ENCODE measurements at regions not wholly inside any gene's neighbourhood (a gene's known extent, or its start where the extent isn't known, plus 50 kb on each side); places are given as distances from the start of the nearest gene placed in this dataset.

DNA sequence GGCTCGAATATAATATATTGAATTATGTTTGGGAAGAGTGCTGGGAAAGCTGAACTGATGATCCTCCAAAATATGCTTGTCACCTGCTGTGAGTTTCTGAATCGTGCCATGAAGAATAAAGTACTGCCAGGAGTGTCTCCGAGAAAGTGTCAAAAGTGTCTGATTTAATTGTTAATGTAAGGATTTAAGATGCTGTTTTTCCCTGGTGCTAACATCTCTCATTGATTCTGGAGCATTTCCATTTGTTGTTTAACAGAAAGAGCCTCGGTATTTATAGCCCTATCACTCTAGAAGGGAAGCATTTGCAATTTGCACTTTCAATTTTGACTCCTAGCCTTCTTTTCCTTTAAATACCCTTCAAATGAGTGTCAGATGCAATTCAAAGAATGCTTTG is 342.2 kb downstream of the RND3 start:
- Histone ChIP-seq H3K4me1 (peaks cover 5% of the 10 kb centered on the region), H3K27me3 (no peaks in the 10 kb centered on the region), H3K36me3 (no peaks in the 10 kb centered on the region), H3K9me3 (peaks cover 14% of the 10 kb centered on the region), H3K4me3 (no peak overlapping the region), H3K27ac (no peak overlapping the region)
- WGBS: 88% methylated on average over 4 of the region's 4 CpGs
- TF ChIP-seq POLR2AphosphoS5 (IDR thresholded peaks at IDR 0.05): no peak
- TF ChIP-seq EP300 (IDR thresholded peaks at IDR 0.05): no peak
- no peak for TF ChIP-seq POLR2A (IDR thresholded peaks at IDR 0.05)
- TF ChIP-seq, protein P1, sequence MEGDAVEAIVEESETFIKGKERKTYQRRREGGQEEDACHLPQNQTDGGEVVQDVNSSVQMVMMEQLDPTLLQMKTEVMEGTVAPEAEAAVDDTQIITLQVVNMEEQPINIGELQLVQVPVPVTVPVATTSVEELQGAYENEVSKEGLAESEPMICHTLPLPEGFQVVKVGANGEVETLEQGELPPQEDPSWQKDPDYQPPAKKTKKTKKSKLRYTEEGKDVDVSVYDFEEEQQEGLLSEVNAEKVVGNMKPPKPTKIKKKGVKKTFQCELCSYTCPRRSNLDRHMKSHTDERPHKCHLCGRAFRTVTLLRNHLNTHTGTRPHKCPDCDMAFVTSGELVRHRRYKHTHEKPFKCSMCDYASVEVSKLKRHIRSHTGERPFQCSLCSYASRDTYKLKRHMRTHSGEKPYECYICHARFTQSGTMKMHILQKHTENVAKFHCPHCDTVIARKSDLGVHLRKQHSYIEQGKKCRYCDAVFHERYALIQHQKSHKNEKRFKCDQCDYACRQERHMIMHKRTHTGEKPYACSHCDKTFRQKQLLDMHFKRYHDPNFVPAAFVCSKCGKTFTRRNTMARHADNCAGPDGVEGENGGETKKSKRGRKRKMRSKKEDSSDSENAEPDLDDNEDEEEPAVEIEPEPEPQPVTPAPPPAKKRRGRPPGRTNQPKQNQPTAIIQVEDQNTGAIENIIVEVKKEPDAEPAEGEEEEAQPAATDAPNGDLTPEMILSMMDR (IDR thresholded peaks at IDR 0.05): no peak
- DNase-seq (ENCODE audit: low spot score in 2 of 2): no peak

- TF ChIP-seq EP300 (IDR thresholded peaks at IDR 0.05): no peak
- TF ChIP-seq, protein P1 (IDR thresholded peaks at IDR 0.05): no peak
- no peak for TF ChIP-seq POLR2AphosphoS5 (IDR thresholded peaks at IDR 0.05)
- no peak for TF ChIP-seq POLR2A (IDR thresholded peaks at IDR 0.05)
- no peak overlapping the region for H3K27ac ChIP-seq
- 90% methylated on average over 2 of the region's 2 CpGs for WGBS
- no peak for DNase-seq (ENCODE audit: low spot score in 2 of 2)
- H3K9me3 ChIP-seq: peaks cover 14% of the 10 kb centered on the region
- H3K27me3 ChIP-seq: no peaks in the 10 kb centered on the region
- H3K36me3 ChIP-seq: no peaks in the 10 kb centered on the region
- peaks cover 5% of the 10 kb centered on the region for H3K4me1 ChIP-seq
- no peak overlapping the region for H3K4me3 ChIP-seq
Measured at GRCh38 chr2:150144546-150145298, 342.7 kb downstream of the RND3 start.

DNA sequence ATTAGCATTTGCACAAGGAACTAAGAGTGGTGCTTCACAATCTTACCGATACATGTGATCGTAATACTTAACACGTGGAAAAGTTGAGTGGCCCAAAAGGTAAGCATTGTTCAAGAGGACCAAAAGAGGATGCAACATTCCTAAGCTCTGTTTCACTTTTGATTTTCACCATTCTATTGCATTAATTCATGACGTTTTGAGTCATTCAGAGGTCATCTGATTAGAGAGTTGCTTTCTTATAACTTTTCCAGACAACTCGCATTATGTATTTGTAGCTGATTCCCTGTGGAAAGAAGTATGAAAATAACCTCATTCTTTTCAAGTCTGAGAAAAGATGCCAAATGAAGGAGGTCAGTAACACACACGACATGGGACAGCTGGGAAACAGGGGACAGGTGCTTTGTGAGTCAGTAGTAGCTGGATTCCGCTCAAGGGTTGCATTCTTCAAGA is 344.4 kb downstream of the RND3 start:
- no peak for TF ChIP-seq POLR2AphosphoS5 (IDR thresholded peaks at IDR 0.05)
- TF ChIP-seq EP300 (IDR thresholded peaks at IDR 0.05): no peak
- TF ChIP-seq, protein P1 (IDR thresholded peaks at IDR 0.05): no peak
- TF ChIP-seq POLR2A (IDR thresholded peaks at IDR 0.05): no peak
- no peak overlapping the region for H3K27ac ChIP-seq
- no peak for DNase-seq (ENCODE audit: low spot score in 2 of 2)
- H3K4me1 ChIP-seq: peaks cover 5% of the 10 kb centered on the region
- no peaks in the 10 kb centered on the region for H3K27me3 ChIP-seq
- H3K4me3 ChIP-seq: no peak overlapping the region
- peaks cover 14% of the 10 kb centered on the region for H3K9me3 ChIP-seq
- WGBS: 70% methylated on average over 7 of the region's 7 CpGs
- no peaks in the 10 kb centered on the region for H3K36me3 ChIP-seq

DNA sequence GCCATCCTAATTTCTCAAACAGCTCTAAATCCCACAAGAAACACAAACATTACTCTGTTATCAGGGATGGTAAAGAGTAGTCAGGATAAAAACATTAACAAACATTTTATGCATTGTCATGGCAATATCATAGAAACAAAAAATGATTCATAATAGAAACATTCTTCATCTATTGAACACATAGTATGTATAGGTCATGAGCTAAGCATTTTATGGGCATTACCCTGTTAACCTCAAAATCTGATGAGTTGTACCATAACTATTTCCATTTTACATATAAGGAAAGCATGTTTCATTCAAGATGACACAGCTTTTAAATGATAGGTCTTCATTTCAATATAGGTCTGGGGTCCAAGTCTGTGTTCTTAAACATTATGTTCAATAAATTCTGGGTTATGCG is 344.9 kb downstream of the RND3 start:
- TF ChIP-seq POLR2AphosphoS5 (IDR thresholded peaks at IDR 0.05) (no peak), EP300 (IDR thresholded peaks at IDR 0.05) (no peak), POLR2A (IDR thresholded peaks at IDR 0.05) (no peak)
- TF ChIP-seq, protein P1 (IDR thresholded peaks at IDR 0.05): no peak
- Histone ChIP-seq H3K27me3 (no peaks in the 10 kb centered on the region), H3K4me3 (no peak overlapping the region), H3K9me3 (peaks cover 14% of the 10 kb centered on the region), H3K27ac (no peak overlapping the region), H3K4me1 (peaks cover 5% of the 10 kb centered on the region), H3K36me3 (no peaks in the 10 kb centered on the region)
- DNase-seq (ENCODE audit: low spot score in 2 of 2): no peak
- WGBS: 91% methylated on average over 1 of the region's 1 CpG

DNA sequence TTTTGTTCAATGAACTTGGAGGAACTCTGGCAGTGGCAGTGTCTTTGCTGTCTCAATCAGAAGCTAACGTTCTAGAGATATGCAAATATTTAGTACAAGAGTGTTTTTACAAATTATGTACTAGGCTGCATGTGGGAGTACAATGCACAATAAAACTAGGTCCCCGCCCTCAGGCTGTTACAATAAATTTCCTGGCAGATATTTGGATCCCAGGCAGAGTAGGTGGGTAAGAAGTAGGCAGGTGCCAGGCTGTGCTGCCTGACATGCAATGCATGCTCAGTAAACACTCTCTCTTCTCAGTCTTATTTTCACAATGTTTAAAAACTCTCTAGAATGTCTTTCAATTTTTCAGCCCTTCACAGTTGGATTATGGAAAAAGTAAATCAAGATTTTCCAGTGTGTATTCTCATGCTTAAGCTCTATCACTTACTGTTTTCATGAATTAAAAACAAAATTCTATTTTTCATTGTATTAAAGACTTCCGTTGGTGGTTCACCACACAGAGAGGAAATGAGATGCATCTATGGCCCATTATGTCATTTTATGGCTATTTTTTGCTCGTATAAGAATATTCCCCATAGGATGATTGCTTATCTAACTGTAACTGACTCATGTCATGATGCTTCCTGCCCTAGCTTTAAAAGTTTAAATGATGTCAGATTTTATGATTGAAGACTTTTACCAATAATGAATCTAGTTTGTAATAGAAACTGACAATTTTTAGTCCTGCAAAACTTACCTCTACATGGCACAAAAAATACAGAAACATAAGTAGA is 346.1 kb downstream of the RND3 start:
- Histone ChIP-seq H3K27me3 (no peaks in the 10 kb centered on the region), H3K36me3 (no peaks in the 10 kb centered on the region), H3K4me1 (peaks cover 9% of the 10 kb centered on the region), H3K9me3 (peaks cover 7% of the 10 kb centered on the region), H3K4me3 (no peak overlapping the region), H3K27ac (no peak overlapping the region)
- no peak for TF ChIP-seq POLR2AphosphoS5 (IDR thresholded peaks at IDR 0.05)
- TF ChIP-seq, protein P1 (IDR thresholded peaks at IDR 0.05): no peak
- no peak for TF ChIP-seq EP300 (IDR thresholded peaks at IDR 0.05)
- DNase-seq (ENCODE audit: low spot score in 2 of 2): no peak
- 30% methylated on average over 4 of the region's 4 CpGs for WGBS

Data from suprapubic skin (tissue), 4 donors.